MM.1S (cell line): ENCODE measurements at regions not wholly inside any gene's neighbourhood (a gene's known extent, or its start where the extent isn't known, plus 50 kb on each side); places are given as distances from the start of the nearest gene placed in this dataset.

Experiments
- DNase-seq: peaks from one replicate; pipeline ENCODE4 v3.0.0-alpha.2; 2015
- H2AFZ ChIP-seq: fragments of 300-600 bp; sonication (generic); 2 replicates; pipeline ENCODE4 v1.6.0; 2016; ENCODE audit warnings: antibody characterized with exemption, low read length
- H3F3A ChIP-seq: fragments of 300-600 bp; sonication (generic); 2 replicates; pipeline ENCODE4 v1.6.1; 2016; ENCODE audit warnings: mild to moderate bottlenecking, antibody characterized with exemption, low read length, moderate library complexity, mixed read lengths; ENCODE audit not compliant: insufficient read depth
- H3K27ac ChIP-seq: fragments of 300-600 bp; sonication (generic); 2 replicates; pipeline ENCODE4 v1.5.1; 2016; ENCODE audit warnings: mild to moderate bottlenecking, low read length
- H3K27me3 ChIP-seq: fragments of 300-600 bp; sonication (generic); replicated peaks from 2 replicates; pipeline ENCODE4 v1.6.0; 2016; ENCODE audit warnings: low read length; ENCODE audit not compliant: insufficient read depth
- H3K36me3 ChIP-seq: fragments of 300-600 bp; sonication (generic); replicated peaks from 2 replicates; pipeline ENCODE4 v1.6.1; 2016; ENCODE audit warnings: mild to moderate bottlenecking, low read length, mixed read lengths; ENCODE audit not compliant: insufficient read depth
- H3K4me1 ChIP-seq: fragments of 300-600 bp; sonication (generic); 2 replicates; pipeline ENCODE4 v1.6.1; 2016; ENCODE audit warnings: low read length, mixed read lengths
- H3K4me2 ChIP-seq: fragments of 300-600 bp; sonication (generic); 2 replicates; pipeline ENCODE4 v1.6.0; 2016; ENCODE audit warnings: low read depth, low read length
- H3K4me3 ChIP-seq: fragments of 300-600 bp; sonication (generic); 2 replicates; pipeline ENCODE4 v1.5.1; 2016; ENCODE audit warnings: low read length, mixed read lengths
- H3K79me2 ChIP-seq: fragments of 300-600 bp; sonication (generic); 2 replicates; pipeline ENCODE4 v1.6.1; 2016; ENCODE audit warnings: mixed run types, low read length, mixed read lengths
- H3K9ac ChIP-seq: fragments of 300-600 bp; sonication (generic); 2 replicates; pipeline ENCODE4 v1.6.1; 2016; ENCODE audit warnings: low read length, mixed read lengths
- H3K9me2 ChIP-seq: fragments of 300-600 bp; sonication (generic); replicated peaks from 2 replicates; pipeline ENCODE4 v1.6.1; 2016; ENCODE audit warnings: mild to moderate bottlenecking, low read length, mixed read lengths; ENCODE audit not compliant: insufficient read depth
- H3K9me3 ChIP-seq: fragments of 300-600 bp; sonication (generic); replicated peaks from 2 replicates; pipeline ENCODE4 v1.6.1; 2016; ENCODE audit warnings: mild to moderate bottlenecking, low read length, mixed read lengths; ENCODE audit not compliant: insufficient read depth
- H4K20me1 ChIP-seq: fragments of 300-600 bp; sonication (generic); 2 replicates; pipeline ENCODE4 v1.6.1; 2016; ENCODE audit warnings: mild to moderate bottlenecking, low read length, moderate library complexity, mixed read lengths; ENCODE audit not compliant: insufficient read depth
- CTCF ChIP-seq: fragments of 300-600 bp; sonication (generic); IDR thresholded peaks from 2 replicates; pipeline ENCODE4 v1.5.1; 2016; ENCODE audit warnings: antibody characterized with exemption, low read length, mixed read lengths
- EZH2 ChIP-seq: fragments of 300-600 bp; sonication (generic); optimal IDR thresholded peaks from 2 replicates; pipeline ENCODE3; 2017; ENCODE audit warnings: low read depth, mild to moderate bottlenecking, antibody characterized with exemption, low read length, mixed read lengths
- EZH2phosphoT487 ChIP-seq: fragments of 300-600 bp; sonication (generic); IDR thresholded peaks from 2 replicates; pipeline ENCODE4 v1.6.1; 2018; ENCODE audit warnings: antibody characterized with exemption, low read length

GRCh38 chr9:91065231-91066041, 263.8 kb downstream of the SYK start:
- Histone ChIP-seq H4K20me1 (no peaks in the 10 kb centered on the region), H3K4me3 (no peak overlapping the region), H3K36me3 (no peaks in the 10 kb centered on the region), H3K4me2 (no peak overlapping the region), H3K27ac (no peak overlapping the region), H3K9ac (no peak overlapping the region), H3K27me3 (no peaks in the 10 kb centered on the region), H2AFZ (no peak overlapping the region), H3K79me2 (no peaks in the 10 kb centered on the region), H3K9me2 (no peaks in the 10 kb centered on the region), H3F3A (no peaks in the 10 kb centered on the region), H3K4me1 (no peaks in the 10 kb centered on the region), H3K9me3 (no peaks in the 10 kb centered on the region)
- DNase-seq = no peak
- TF ChIP-seq EZH2phosphoT487 (no peak), EZH2 (no peak)

- Histone ChIP-seq H3K9me2 (no peaks in the 10 kb centered on the region), H4K20me1 (no peaks in the 10 kb centered on the region), H3F3A (no peaks in the 10 kb centered on the region), H3K9ac (no peak overlapping the region), H3K27me3 (no peaks in the 10 kb centered on the region), H3K27ac (no peak overlapping the region), H3K4me3 (no peak overlapping the region), H3K4me1 (no peaks in the 10 kb centered on the region), H3K4me2 (no peak overlapping the region), H3K9me3 (no peaks in the 10 kb centered on the region), H3K79me2 (no peaks in the 10 kb centered on the region), H2AFZ (no peak overlapping the region), H3K36me3 (no peaks in the 10 kb centered on the region)
- TF ChIP-seq EZH2 (no peak), EZH2phosphoT487 (no peak), CTCF (no peak)
- no peak for DNase-seq
Observed at GRCh38 chr9:91066042-91066415, 264.4 kb downstream of the SYK start.

- no peak overlapping the region for H3K4me2 ChIP-seq
- H2AFZ ChIP-seq = no peak overlapping the region
- H3K79me2 ChIP-seq = no peaks in the 10 kb centered on the region
- no peaks in the 10 kb centered on the region for H4K20me1 ChIP-seq
- no peaks in the 10 kb centered on the region for H3K9me2 ChIP-seq
- TF ChIP-seq EZH2phosphoT487 = no peak
- no peaks in the 10 kb centered on the region for H3F3A ChIP-seq
- no peaks in the 10 kb centered on the region for H3K4me1 ChIP-seq
- no peak overlapping the region for H3K4me3 ChIP-seq
- no peak for DNase-seq
- no peak overlapping the region for H3K9ac ChIP-seq
- H3K36me3 ChIP-seq = no peaks in the 10 kb centered on the region
- no peak overlapping the region for H3K27ac ChIP-seq
- no peaks in the 10 kb centered on the region for H3K9me3 ChIP-seq
- no peaks in the 10 kb centered on the region for H3K27me3 ChIP-seq
Observed at GRCh38 chr9:91066856-91067255, 265.2 kb downstream of the SYK start.

GRCh38 chr9:91067306-91067860, 265.8 kb downstream of the SYK start:
- no peaks in the 10 kb centered on the region for H4K20me1 ChIP-seq
- no peaks in the 10 kb centered on the region for H3K27me3 ChIP-seq
- H3K4me2 ChIP-seq = no peak overlapping the region
- no peaks in the 10 kb centered on the region for H3K9me3 ChIP-seq
- no peak for DNase-seq
- H3K79me2 ChIP-seq = no peaks in the 10 kb centered on the region
- H3K27ac ChIP-seq = no peak overlapping the region
- H3F3A ChIP-seq = no peaks in the 10 kb centered on the region
- H3K4me3 ChIP-seq = no peak overlapping the region
- H3K9ac ChIP-seq = no peak overlapping the region
- no peaks in the 10 kb centered on the region for H3K36me3 ChIP-seq
- H3K4me1 ChIP-seq = no peaks in the 10 kb centered on the region
- no peaks in the 10 kb centered on the region for H3K9me2 ChIP-seq
- no peak for TF ChIP-seq EZH2phosphoT487
- no peak for TF ChIP-seq CTCF
- no peak for TF ChIP-seq EZH2
- no peak overlapping the region for H2AFZ ChIP-seq
